ENCODE measurements at regions not wholly inside any gene's neighbourhood (a gene's known extent, or its start where the extent isn't known, plus 50 kb on each side); places are given as distances from the start of the nearest gene placed in this dataset.

DNA sequence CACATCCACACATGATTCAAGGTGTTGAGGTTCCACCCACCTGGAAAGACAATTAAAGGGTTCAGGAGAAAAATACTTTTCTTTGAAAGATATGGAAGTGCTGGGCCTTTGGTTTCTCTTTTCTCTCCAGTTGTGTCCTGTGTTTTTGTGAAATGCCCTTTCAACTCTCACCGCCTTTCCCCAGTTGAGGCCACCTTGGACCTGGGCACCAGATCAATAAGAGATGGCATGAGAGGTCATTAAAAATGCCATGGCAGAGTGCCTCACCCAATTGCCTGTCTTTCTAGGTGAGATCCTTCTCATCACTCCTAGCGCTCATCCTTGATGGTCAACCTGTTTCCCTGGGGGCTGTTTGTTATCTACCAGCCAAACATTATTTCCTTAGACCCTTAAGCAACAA lies 453.9 kb downstream of the TSN start:
- Histone ChIP-seq H3K36me3 (ENCODE audit: control insufficient read depth in 2 of 2, insufficient read depth in 1 of 2, low read length in 2 of 2) (no peaks in the 10 kb centered on the region), H3K9me3 (ENCODE audit: control insufficient read depth, insufficient read depth, low read depth, low read length) (no peaks in the 10 kb centered on the region), H3K27ac (ENCODE audit: extremely low read depth, low read depth, low read length) (no peak overlapping the region), H3K4me1 (ENCODE audit: control insufficient read depth, insufficient read depth, low read length) (no peaks in the 10 kb centered on the region), H3K4me3 (ENCODE audit: low read depth, low read length) (no peak overlapping the region)
- ChIA-PET POLR2A (no interaction called here), CTCF (no interaction called here)
- TF ChIP-seq ZBTB17 (tag by site-specific recombination; IDR thresholded peaks at IDR 0.05) (no peak), ZNF26 (tag by site-specific recombination; IDR thresholded peaks at IDR 0.05) (no peak), KLF7 (tag by site-specific recombination; IDR thresholded peaks at IDR 0.05; ENCODE audit: borderline replicate concordance) (no peak), YY2 (tag by site-specific recombination; IDR thresholded peaks at IDR 0.05) (no peak), ZNF223 (tag by site-specific recombination; IDR thresholded peaks at IDR 0.05) (no peak), ZNF311 (tag by site-specific recombination; IDR thresholded peaks at IDR 0.05; ENCODE audit: borderline replicate concordance) (no peak), ZNF404 (tag by site-specific recombination; IDR thresholded peaks at IDR 0.05) (no peak), BCL11B (tag by site-specific recombination; IDR thresholded peaks at IDR 0.05; ENCODE audit: low read depth) (no peak), ZEB2 (tag by site-specific recombination; IDR thresholded peaks at IDR 0.05) (no peak), ZNF112 (tag by site-specific recombination; IDR thresholded peaks at IDR 0.05) (no peak), ZNF548 (tag by site-specific recombination; IDR thresholded peaks at IDR 0.05) (no peak), ZNF214 (tag by site-specific recombination; IDR thresholded peaks at IDR 0.05; ENCODE audit: borderline replicate concordance) (no peak), ZBTB48 (tag by site-specific recombination; IDR thresholded peaks at IDR 0.05) (no peak), ZNF433 (tag by site-specific recombination; IDR thresholded peaks at IDR 0.05; ENCODE audit: low read depth) (no peak)
- TF ChIP-seq, protein P1, sequence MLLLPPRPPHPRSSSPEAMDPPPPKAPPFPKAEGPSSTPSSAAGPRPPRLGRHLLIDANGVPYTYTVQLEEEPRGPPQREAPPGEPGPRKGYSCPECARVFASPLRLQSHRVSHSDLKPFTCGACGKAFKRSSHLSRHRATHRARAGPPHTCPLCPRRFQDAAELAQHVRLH (tag by site-specific recombination; IDR thresholded peaks at IDR 0.05) = no peak
- TF ChIP-seq, protein P2, sequence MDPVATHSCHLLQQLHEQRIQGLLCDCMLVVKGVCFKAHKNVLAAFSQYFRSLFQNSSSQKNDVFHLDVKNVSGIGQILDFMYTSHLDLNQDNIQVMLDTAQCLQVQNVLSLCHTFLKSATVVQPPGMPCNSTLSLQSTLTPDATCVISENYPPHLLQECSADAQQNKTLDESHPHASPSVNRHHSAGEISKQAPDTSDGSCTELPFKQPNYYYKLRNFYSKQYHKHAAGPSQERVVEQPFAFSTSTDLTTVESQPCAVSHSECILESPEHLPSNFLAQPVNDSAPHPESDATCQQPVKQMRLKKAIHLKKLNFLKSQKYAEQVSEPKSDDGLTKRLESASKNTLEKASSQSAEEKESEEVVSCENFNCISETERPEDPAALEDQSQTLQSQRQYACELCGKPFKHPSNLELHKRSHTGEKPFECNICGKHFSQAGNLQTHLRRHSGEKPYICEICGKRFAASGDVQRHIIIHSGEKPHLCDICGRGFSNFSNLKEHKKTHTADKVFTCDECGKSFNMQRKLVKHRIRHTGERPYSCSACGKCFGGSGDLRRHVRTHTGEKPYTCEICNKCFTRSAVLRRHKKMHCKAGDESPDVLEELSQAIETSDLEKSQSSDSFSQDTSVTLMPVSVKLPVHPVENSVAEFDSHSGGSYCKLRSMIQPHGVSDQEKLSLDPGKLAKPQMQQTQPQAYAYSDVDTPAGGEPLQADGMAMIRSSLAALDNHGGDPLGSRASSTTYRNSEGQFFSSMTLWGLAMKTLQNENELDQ (tag by site-specific recombination; IDR thresholded peaks at IDR 0.05; ENCODE audit: low read depth) = no peak

- no peaks in the 10 kb centered on the region for H3K9me3 ChIP-seq (ENCODE audit: control insufficient read depth, insufficient read depth, low read depth, low read length)
- no peaks in the 10 kb centered on the region for H3K36me3 ChIP-seq (ENCODE audit: control insufficient read depth in 2 of 2, insufficient read depth in 1 of 2, low read length in 2 of 2)
- H3K4me1 ChIP-seq (ENCODE audit: control insufficient read depth, insufficient read depth, low read length) = no peaks in the 10 kb centered on the region
- POLR2A ChIA-PET = no interaction called here
- CTCF ChIA-PET = no interaction called here
- no peak overlapping the region for H3K27ac ChIP-seq (ENCODE audit: extremely low read depth, low read depth, low read length)
- H3K4me3 ChIP-seq (ENCODE audit: low read depth, low read length) = no peak overlapping the region
- TF ChIP-seq ELK4 (IDR thresholded peaks at IDR 0.05; ENCODE audit: borderline replicate concordance, low read depth, low read length) = no peak
- no peak for TF ChIP-seq HOXA7 (CRISPR knock-in tag; IDR thresholded peaks at IDR 0.05; ENCODE audit: borderline replicate concordance)
- TF ChIP-seq ZNF785 (tag by site-specific recombination; IDR thresholded peaks at IDR 0.05) = no peak
- TF ChIP-seq ZNF555 (tag by site-specific recombination; conservative IDR thresholded peaks at IDR 0.05) = no peak
- no peak for TF ChIP-seq GLI2 (tag by site-specific recombination; IDR thresholded peaks at IDR 0.05; ENCODE audit: borderline replicate concordance, low read depth)
- TF ChIP-seq ZNF155 (tag by site-specific recombination; IDR thresholded peaks at IDR 0.05) = no peak
- TF ChIP-seq ZNF830 (tag by site-specific recombination; IDR thresholded peaks at IDR 0.05; ENCODE audit: low read depth) = no peak
- TF ChIP-seq YY2 (tag by site-specific recombination; IDR thresholded peaks at IDR 0.05) = no peak
- TF ChIP-seq, protein P3, sequence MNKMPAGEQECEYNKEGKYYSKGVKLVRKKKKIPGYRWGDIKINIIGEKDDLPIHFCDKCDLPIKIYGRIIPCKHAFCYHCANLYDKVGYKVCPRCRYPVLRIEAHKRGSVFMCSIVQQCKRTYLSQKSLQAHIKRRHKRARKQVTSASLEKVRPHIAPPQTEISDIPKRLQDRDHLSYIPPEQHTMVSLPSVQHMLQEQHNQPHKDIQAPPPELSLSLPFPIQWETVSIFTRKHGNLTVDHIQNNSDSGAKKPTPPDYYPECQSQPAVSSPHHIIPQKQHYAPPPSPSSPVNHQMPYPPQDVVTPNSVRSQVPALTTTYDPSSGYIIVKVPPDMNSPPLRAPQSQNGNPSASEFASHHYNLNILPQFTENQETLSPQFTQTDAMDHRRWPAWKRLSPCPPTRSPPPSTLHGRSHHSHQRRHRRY (tag by site-specific recombination; IDR thresholded peaks at IDR 0.05) = no peak
- TF ChIP-seq OSR2 (tag by site-specific recombination; IDR thresholded peaks at IDR 0.05) = no peak
- TF ChIP-seq ZNF280C (tag by site-specific recombination; IDR thresholded peaks at IDR 0.05) = no peak
- TF ChIP-seq ZNF114 (tag by site-specific recombination; IDR thresholded peaks at IDR 0.05) = no peak
These were observed 454.6 kb downstream of the TSN start for GRCh38 chr2:122210065-122210464.
